Dedifferentiated amniotic fluid mesenchymal stem cell (primary cell): ENCODE measurements at regions not wholly inside any gene's neighbourhood (a gene's known extent, or its start where the extent isn't known, plus 50 kb on each side); places are given as distances from the start of the nearest gene placed in this dataset.
A peak's percentile ranks its signal among the peaks of the same experiment; 100 is the strongest.

Experiments used
- DNase-seq: peaks from one replicate; pipeline ENCODE4 v3.0.0-alpha.2; 2016; ENCODE audit errors: extremely low spot score

- no peak for DNase-seq
These were observed 102.6 kb upstream of the GUCY1A1 start for GRCh38 chr4:155564086-155564485.

- DNase-seq, result no peak
These were observed 106.7 kb upstream of the GUCY1A1 start for GRCh38 chr4:155559915-155560314.

- no peak for DNase-seq
These were observed 114.5 kb upstream of the GUCY1A1 start for GRCh38 chr4:155552180-155552579.

DNA sequence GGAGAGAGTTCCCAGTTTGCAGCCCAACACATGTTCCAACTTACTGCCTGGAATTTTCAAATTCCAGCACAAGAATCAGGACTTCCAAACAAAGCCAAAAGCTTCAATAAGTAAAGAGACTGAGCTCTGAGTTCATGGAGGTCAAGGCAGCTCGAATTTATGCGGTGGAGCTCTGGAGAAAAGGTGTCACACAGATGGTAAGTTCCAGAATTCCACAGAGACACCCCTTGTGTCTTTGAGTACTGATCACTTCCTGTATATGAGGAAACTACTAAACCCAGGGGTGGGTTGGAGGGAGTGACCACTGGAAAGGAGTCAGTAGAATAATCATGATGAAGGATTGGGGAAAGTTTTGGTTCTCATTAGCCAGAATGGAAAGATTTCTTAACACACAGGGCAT lies 118.5 kb upstream of the GUCY1A1 start:
- DNase-seq, result peak; percentile 18

DNA sequence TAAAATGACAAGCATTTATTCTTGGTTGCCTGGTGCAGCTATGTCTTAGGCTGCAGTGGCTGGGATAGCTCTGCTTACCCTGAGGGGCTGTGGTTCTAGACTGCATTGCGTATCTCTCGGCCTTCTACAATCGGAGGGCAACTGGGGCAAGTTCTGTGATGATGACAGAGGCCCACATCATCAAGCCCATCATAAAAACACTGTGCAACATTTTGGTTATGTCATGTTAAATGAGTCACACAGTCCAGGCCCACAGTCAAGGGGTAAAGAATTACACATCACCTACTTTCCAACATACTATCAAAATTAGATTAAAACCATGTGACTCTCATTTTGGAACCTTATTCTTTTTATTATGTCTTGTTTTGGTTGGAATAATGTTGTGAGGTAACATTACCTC lies 120.2 kb upstream of the GUCY1A1 start:
- no peak for DNase-seq

GRCh38 chr4:155545456-155545855 lies 121.2 kb upstream of the GUCY1A1 start:
- DNase-seq, result no peak

DNA sequence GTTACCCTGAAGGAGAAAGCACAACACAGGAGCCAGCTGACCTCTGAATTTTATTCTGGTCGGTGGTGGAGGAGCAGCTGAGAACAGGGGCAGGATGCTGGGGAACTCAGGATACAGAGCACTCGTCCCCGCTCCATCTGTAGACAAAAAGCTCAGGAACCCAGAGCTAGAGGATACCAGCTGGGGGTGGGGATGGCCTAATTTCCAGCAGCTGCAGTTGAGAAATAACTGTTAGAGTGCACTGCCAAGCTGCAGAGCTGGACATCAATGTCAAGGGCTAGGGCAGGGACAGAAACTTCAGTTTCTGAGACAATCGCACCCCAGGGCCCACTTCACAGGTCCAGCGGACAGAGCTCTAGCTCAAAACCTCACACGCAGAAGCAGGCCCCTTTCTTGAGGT lies 122.1 kb upstream of the GUCY1A1 start:
- no peak for DNase-seq

GRCh38 chr4:155543126-155543765 lies 123.4 kb upstream of the GUCY1A1 start:
- DNase-seq, result no peak

GRCh38 chr4:155542415-155542814 lies 124.2 kb upstream of the GUCY1A1 start:
- DNase-seq, result no peak

GRCh38 chr4:155541716-155542115 lies 124.9 kb upstream of the GUCY1A1 start:
- DNase-seq, result no peak

- no peak for DNase-seq
These were observed 126.0 kb upstream of the GUCY1A1 start for GRCh38 chr4:155540698-155541097.

- no peak for DNase-seq
These were observed 126.9 kb upstream of the GUCY1A1 start for GRCh38 chr4:155539746-155540145.

DNA sequence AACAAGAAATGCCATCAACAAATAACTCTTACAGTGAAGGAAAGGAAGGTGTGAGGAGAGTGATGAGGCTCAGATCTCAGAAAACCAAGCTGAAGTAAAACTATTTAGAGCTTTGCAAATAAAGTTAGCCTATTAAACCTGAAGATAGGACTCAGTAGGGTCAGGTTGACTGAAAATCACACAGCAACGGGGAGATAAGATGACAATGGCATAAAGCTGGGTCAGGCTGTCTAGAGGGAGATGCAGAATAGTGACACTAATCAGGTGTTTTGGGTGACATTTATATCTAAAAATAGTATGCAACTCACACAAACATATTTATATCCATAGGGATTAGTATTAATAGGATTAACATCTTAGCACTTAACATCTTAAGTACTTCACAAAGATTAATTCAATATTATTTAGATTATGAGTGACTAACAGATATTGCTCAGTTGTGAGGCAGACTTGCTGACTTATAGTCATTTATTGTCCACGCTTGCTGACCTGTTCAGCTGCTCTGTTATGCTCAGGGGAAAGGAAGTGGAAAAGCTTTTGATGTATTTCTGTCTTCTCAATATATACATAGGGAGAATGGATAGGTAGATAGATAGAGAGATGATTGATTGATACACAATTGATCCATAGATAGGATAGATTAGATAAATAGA lies 130.7 kb upstream of the GUCY1A1 start:
- DNase-seq, result no peak

DNA sequence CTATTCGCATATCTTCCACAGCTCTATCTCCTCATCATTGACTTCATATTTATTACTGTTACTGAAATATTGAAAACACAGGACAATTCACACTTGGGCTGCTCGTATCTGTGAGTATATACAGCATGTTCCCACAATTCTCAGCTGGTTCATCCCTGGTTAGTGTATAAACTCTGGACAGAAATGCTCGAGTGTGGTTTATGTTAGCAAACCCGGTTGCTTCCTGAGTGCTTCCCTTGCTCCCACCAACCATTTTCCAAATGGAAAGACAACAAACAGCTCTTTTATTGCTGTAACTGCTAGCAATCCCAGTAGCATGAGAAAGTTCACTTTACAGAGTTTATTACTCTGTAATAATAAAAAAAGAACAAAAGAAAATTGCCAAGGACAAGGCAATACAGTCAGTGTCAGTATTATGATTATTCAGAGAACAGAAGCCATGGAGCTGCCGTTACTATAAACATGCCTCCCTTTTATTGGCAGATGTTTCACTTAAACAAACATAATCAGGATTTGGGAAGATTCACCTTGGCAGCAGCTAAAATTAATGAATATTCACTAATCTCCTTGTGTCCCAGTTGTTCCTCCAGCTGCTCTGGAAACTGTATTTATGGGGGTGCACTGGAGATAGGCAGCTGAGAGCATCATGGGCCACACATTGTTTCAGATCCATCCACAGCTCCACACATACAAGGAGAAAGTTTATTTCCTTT lies 134.1 kb upstream of the GUCY1A1 start:
- no peak for DNase-seq

DNA sequence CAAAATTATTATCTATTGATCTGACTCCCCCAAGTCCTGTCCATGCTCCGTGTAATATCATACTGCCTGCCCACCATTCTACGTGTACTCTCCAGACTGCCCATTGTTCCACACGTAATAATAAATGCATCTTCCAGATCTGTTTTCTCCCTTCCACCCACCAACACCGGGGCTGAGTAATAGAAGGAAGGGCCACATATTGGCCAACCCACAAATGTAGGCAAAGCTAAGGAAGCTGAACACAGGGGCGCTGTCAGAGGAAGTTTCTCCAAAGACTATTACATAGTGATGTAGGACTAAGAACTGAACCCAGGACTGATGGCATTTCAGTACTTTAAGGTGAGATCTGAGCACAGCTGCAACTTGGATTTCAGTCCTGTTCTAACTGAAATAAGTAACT lies 135.8 kb upstream of the GUCY1A1 start:
- DNase-seq, result no peak

DNA sequence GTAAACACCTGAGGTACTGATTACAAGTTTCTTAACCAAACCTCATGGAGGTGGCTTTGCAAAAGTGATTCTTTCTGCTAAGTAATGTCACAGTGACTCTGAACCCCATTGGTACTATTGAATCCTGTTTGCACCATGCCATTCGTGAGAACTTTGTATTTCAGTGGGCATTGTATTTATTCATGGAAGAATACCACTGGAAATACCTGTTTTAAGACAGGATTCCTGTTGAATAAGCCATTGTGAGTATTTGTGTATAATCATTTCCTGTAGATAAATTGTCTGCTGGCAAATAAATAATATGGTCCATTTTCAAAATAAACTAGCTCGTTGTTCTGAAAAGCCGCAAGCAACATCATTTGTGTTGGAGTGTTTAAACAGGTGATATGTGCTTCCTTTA lies 136.4 kb upstream of the GUCY1A1 start:
- no peak for DNase-seq

DNA sequence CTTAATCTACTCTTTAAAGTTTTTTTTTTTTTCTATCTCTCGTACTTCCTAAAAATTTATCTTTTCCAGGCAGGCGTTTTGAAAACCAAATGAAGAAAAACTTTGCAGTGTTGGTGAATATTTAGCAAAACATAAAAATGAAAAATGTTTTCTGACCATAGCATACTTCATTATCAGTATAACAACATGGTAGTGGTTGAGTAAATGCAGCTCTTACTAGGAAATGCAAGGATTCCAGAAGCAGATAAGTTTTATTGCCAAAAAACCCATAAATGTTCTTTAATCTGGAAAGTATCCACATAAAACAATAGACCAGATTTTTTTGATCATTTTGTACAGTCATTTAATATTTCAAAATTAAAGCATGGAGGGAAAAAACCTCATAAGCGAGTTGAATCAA lies 136.9 kb upstream of the GUCY1A1 start:
- DNase-seq, result no peak

DNA sequence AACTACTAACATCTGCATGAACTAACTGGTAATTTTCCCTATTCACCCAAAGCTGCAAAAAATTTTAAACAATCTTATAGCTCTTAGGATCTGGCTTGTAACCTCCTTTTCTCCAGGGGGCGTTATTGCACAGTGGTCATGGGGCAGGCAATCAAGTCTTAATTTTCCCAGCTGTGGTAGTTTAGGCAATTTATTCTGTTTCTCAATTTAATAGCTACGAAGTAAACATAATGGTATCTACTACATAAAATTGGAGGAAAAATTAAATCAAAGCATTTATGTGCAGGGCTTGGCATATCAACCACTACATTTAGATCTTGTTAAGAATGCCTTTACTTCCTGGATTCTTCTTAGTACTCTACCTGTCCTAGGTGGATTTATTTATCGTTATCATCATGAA lies 137.4 kb upstream of the GUCY1A1 start:
- no peak for DNase-seq

GRCh38 chr4:155526452-155527169 lies 140.0 kb upstream of the GUCY1A1 start:
- DNase-seq, result peak; percentile 21

DNA sequence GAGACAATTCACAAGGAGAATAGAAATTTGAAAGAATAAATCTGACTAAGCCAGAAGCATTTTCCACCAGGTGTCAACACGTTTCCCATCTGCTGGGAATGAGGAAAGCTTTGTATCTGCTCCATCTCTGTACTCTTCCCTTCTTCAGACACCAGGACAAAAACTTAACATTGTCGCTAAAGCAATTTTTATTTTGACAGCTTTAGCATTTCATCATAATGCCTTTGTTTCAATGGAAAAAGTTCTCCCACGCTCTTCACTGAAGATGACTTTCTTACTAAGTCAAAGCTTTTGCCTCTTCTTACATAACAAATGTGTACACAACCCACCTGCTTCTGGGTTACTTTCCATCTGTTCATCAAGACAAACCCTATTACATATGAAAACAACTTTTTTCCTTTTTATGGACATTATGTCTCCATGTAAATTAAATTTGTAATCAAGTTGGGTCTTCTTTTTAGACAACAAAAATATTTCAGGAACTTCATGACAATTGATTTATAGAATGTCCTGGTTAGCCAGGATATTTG lies 141.7 kb upstream of the GUCY1A1 start:
- DNase-seq, result no peak

- no peak for DNase-seq
These were observed 143.3 kb upstream of the GUCY1A1 start for GRCh38 chr4:155523358-155523757.

DNA sequence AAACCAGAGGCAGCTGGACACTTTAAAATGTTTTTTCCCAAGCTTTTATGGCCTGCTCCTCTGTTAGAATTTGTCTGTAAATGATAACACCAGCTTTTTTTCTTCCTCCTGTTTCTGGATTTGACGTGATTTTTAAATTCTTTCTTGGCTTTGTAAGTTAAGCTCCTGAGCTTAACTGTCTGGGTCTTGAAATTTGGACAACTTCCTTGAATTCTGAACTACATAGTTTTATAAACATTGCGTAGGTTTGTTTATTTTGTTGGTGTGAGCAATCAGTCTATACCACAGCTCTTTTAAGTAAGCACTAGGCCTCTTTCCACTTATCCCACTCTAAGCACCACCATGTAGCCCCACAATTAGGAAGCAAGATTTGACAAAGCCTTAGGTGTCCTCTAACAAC lies 144.4 kb upstream of the GUCY1A1 start:
- peak; percentile 74 for DNase-seq
